ENCODE measurements at regions not wholly inside any gene's neighbourhood (a gene's known extent, or its start where the extent isn't known, plus 50 kb on each side); places are given as distances from the start of the nearest gene placed in this dataset.
A peak's percentile ranks its signal among the peaks of the same experiment; 100 is the strongest.

DNA sequence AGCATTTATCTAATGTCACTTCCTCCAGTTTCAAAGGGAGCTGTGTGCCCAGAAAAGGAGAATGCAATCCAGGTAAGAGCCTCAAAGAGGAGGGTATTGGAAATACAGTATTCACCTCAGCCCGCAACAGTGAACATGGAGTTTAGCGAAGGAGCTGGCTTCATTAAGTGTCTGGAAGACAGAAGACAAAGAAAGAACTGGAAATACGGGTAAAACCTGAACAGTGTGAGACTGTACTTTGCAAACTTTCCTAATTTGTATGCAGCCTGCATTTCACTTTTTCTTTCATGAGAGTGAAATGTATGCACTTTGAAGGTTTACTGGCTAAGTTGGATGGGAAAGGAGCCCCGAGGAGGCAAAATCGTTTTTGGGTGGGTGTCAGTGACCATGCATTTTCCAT, 478.4 kb downstream of the HS3ST3B1 start:
- POLR2A ChIA-PET (ENCODE audit: partially characterized antibody): no interaction called here
- H2BK20ac ChIP-seq (ENCODE audit: low read length): peak overlapping the region; percentile 86
- DNase-seq (ENCODE audit: low read depth in 1 of 2, low spot score in 2 of 2) (no peak), FAIRE-seq (no peak)
- H3K27me3 ChIP-seq (replicated peaks in 1 of 4; ENCODE audit: control insufficient read depth in 3 of 4, extremely low read depth in 1 of 4, insufficient read depth in 3 of 4, low read length in 3 of 4): no peaks in the 10 kb centered on the region; a peak in 1 of 7 replicates
- no peak overlapping the region for H2BK120ac ChIP-seq (replicated peaks; ENCODE audit: low read depth, low read length)
- no peaks in the 10 kb centered on the region for H3K79me1 ChIP-seq (ENCODE audit: low read depth, low read length)
- no peak for TF ChIP-seq HDAC6 (IDR thresholded peaks at IDR 0.05; ENCODE audit: low read depth, low read length)
- no peak for TF ChIP-seq KDM4A (IDR thresholded peaks at IDR 0.05; ENCODE audit: low read depth, low read length, severe bottlenecking)
- no peak for TF ChIP-seq CHD1 (IDR thresholded peaks at IDR 0.05; ENCODE audit: low read depth, low read length)
- no peak for TF ChIP-seq SUZ12 (IDR thresholded peaks at IDR 0.05; ENCODE audit: low read length)
- TF ChIP-seq KDM1A (IDR thresholded peaks at IDR 0.05; ENCODE audit: borderline replicate concordance, low read length): no peak
- TF ChIP-seq EGR1 (IDR thresholded peaks at IDR 0.05; ENCODE audit: borderline replicate concordance, low read depth, low read length): no peak
- TF ChIP-seq CHD2 (IDR thresholded peaks at IDR 0.05; ENCODE audit: low read length): no peak
- no peak for TF ChIP-seq SIRT6 (IDR thresholded peaks at IDR 0.05; ENCODE audit: low read length)
- no peak for TF ChIP-seq ASH2L (IDR thresholded peaks at IDR 0.05; ENCODE audit: low read length)
- TF ChIP-seq TAF1 (IDR thresholded peaks at IDR 0.05; ENCODE audit: low read depth, low read length): no peak
- no peak for TF ChIP-seq GABPA (IDR thresholded peaks at IDR 0.05; ENCODE audit: borderline replicate concordance, insufficient read depth, low read length)
- TF ChIP-seq TAF7 (optimal IDR thresholded peaks at IDR 0.05; ENCODE audit: borderline replicate concordance, low read depth, low read length): no peak
- no peak for TF ChIP-seq GTF2F1 (IDR thresholded peaks at IDR 0.05; ENCODE audit: borderline replicate concordance, low read depth, low read length)
- no peak for TF ChIP-seq EZH2 (IDR thresholded peaks at IDR 0.05; ENCODE audit: low read depth, low read length, severe bottlenecking)
- H3K4me1 ChIP-seq (replicated peaks in 1 of 4; ENCODE audit: control insufficient read depth in 3 of 4, insufficient read depth in 4 of 4, low read length in 3 of 4): peaks cover 1 to 20% (median 12%) of the 10 kb centered on the region in 4 experiments
- no peak overlapping the region for H4K5ac ChIP-seq (ENCODE audit: insufficient read length, low read depth, low read length)
- no peak overlapping the region for H2BK15ac ChIP-seq (ENCODE audit: low read length)
- no peaks in the 10 kb centered on the region for H3K79me2 ChIP-seq (ENCODE audit: control insufficient read depth in 1 of 2, insufficient read depth in 2 of 2, low read length in 2 of 2)
- peak overlapping the region; percentile 21; the same call in 1 of the 2 replicates for H2BK12ac ChIP-seq (ENCODE audit: low read depth, low read length)
- no peaks in the 10 kb centered on the region for H3K23me2 ChIP-seq (ENCODE audit: low read depth, low read length)
- H2AFZ ChIP-seq (ENCODE audit: low read length): no peak overlapping the region
- WGBS, 2 experiments (ENCODE audit: extremely low coverage in 1 of 2, insufficient coverage in 1 of 2, insufficient read length in 1 of 2, insufficient replicate concordance in 2 of 2, low coverage in 1 of 2, low lambda C conversion rate in 2 of 2, missing lambda C conversion rate in 1 of 2): 90% methylated on average over 5 of the region's 5 CpGs; no CpG with 5 or more reads in 1 of the 2 experiments
- H3K36me3 ChIP-seq (ENCODE audit: control insufficient read depth in 2 of 4, insufficient read depth in 4 of 4, low read length in 3 of 4): no peaks in the 10 kb centered on the region
- no peak overlapping the region for H3K23ac ChIP-seq (ENCODE audit: insufficient read length)
- H3K9ac ChIP-seq (replicated peaks in 1 of 4; ENCODE audit: extremely low read depth in 1 of 4, low read depth in 3 of 4, low read length in 3 of 4): no peak overlapping the region
- H3K4me2 ChIP-seq (ENCODE audit: insufficient read depth in 1 of 2, low read depth in 2 of 2, low read length in 2 of 2): no peak overlapping the region
- no peak overlapping the region for H4K91ac ChIP-seq (replicated peaks; ENCODE audit: insufficient read length, low read length)
- CTCF ChIA-PET (ENCODE audit: partially characterized antibody): interaction anchor here (0.7 to 1.6 kb wide), 5 partner anchors 11 to 1292 kb away, joined by 3 to 4 read pairs (median 3); no protein-coding TSS in a partner anchor
- no peak overlapping the region for H3K4ac ChIP-seq (replicated peaks; ENCODE audit: insufficient read length, low read depth, low read length)
- H3K9me3 ChIP-seq (ENCODE audit: insufficient read depth in 2 of 2, low read depth in 1 of 2, low read length in 1 of 2): peaks cover 0 to 2% of the 10 kb centered on the region in 2 experiments; a peak in 1 of 4 replicates
- no peak overlapping the region for H2AK5ac ChIP-seq (ENCODE audit: low read depth, low read length)
- no peak overlapping the region for H4K8ac ChIP-seq (ENCODE audit: extremely low read depth, insufficient read depth, low read length)
- no peaks in the 10 kb centered on the region for H4K20me1 ChIP-seq (replicated peaks in 1 of 2; ENCODE audit: control insufficient read depth in 1 of 2, insufficient read depth in 2 of 2, low read length in 2 of 2)
- H3K14ac ChIP-seq (ENCODE audit: insufficient read length): no peak overlapping the region
- H2BK5ac ChIP-seq (ENCODE audit: low read depth, low read length): no peak overlapping the region
- H3K56ac ChIP-seq (replicated peaks; ENCODE audit: insufficient read length, low read depth, low read length): no peak overlapping the region
- H3K4me3 ChIP-seq (ENCODE audit: extremely low read depth in 1 of 4, insufficient read depth in 2 of 4, low read depth in 3 of 4, low read length in 4 of 4): no peak overlapping the region
- no peak overlapping the region for H3K18ac ChIP-seq (ENCODE audit: extremely low read depth, low read length)
- no peak overlapping the region for H3K27ac ChIP-seq (ENCODE audit: low read depth, low read length)

All from H1 (cell line).